CD4-positive, alpha-beta T cell (primary cell): ENCODE measurements at regions not wholly inside any gene's neighbourhood (a gene's known extent, or its start where the extent isn't known, plus 50 kb on each side); places are given as distances from the start of the nearest gene placed in this dataset.

ENCODE experiments used
- ATAC-seq: fragments of 200-7000 bp; cut with Tn5 transposase; one replicate; pipeline ENCODE4 v1.10.0; 2022; ENCODE audit warnings: mild to moderate bottlenecking; ENCODE audit not compliant: poor library complexity
- CTCF ChIA-PET: fragments of 350-600 bp; sonication (Branson Sonifier 250); formaldehyde crosslinking; loops from one replicate; lab custom pipeline; 2021; ENCODE audit warnings: antibody characterized with exemption, inconsistent platforms; lab: Charles Lee
- POLR2A ChIA-PET: fragments of 350-600 bp; sonication (Branson Sonifier 250); formaldehyde crosslinking; loops from one replicate; lab custom pipeline; 2021; ENCODE audit warnings: antibody characterized with exemption, inconsistent platforms; lab: Charles Lee
- DNase-seq, 14 experiments: peaks; one replicate each; pipeline ENCODE4 v3.0.0-alpha.2; 2013 to 2020; ENCODE audit warnings: mixed read lengths in 2 of 14
- H3K27ac ChIP-seq, 2 donors: one replicate each; pipeline versions ENCODE4 v1.5.1 to v1.7.0; 2013; ENCODE audit warnings: low read length in 2 of 2, low read depth in 1 of 2, mild to moderate bottlenecking in 1 of 2
- H3K27me3 ChIP-seq, 2 experiments: 1 replicate in 1 of 2; 2 replicates in 1 of 2; pipeline versions ENCODE4 v1.6.1 to v1.7.0; 2013; ENCODE audit warnings: low read length in 2 of 2, control low read depth in 1 of 2, mild to moderate bottlenecking in 1 of 2, moderate library complexity in 1 of 2; ENCODE audit not compliant: insufficient read depth in 2 of 2, control insufficient read depth in 1 of 2
- H3K36me3 ChIP-seq: one replicate; pipeline ENCODE4 v1.6.1; 2013; ENCODE audit warnings: low read length, control low read depth; ENCODE audit not compliant: insufficient read depth
- H3K4me1 ChIP-seq: one replicate; pipeline ENCODE4 v1.6.1; 2013; ENCODE audit warnings: low read length, control low read depth; ENCODE audit not compliant: insufficient read depth
- H3K4me3 ChIP-seq: one replicate; pipeline ENCODE4 v1.5.1; 2013; ENCODE audit warnings: mild to moderate bottlenecking, low read length, moderate library complexity
- H3K9me3 ChIP-seq, 2 experiments: 1 replicate in 1 of 2; 2 replicates in 1 of 2; pipeline versions ENCODE4 v1.6.1 to v1.7.0; 2013; ENCODE audit warnings: low read length in 2 of 2, mild to moderate bottlenecking in 2 of 2, control low read depth in 1 of 2, moderate library complexity in 1 of 2; ENCODE audit not compliant: control insufficient read depth in 1 of 2, insufficient read depth in 1 of 2
- H3K27ac Mint-ChIP-seq: one replicate; pipeline ENCODE4 v1.8.0; 2020; ENCODE audit warnings: mixed read lengths
- H3K27me3 Mint-ChIP-seq: one replicate; pipeline ENCODE4 v1.8.0; 2021; ENCODE audit warnings: mixed read lengths
- H3K36me3 Mint-ChIP-seq: one replicate; pipeline ENCODE4 v1.8.0; 2021; ENCODE audit warnings: low read depth, mixed read lengths
- H3K4me1 Mint-ChIP-seq: one replicate; pipeline ENCODE4 v1.8.0; 2021; ENCODE audit warnings: low read depth, mixed read lengths
- H3K4me3 Mint-ChIP-seq: one replicate; pipeline ENCODE4 v1.8.0; 2020; ENCODE audit warnings: mild to moderate bottlenecking, mixed read lengths
- H3K9me3 Mint-ChIP-seq: one replicate; pipeline ENCODE4 v1.8.0; 2020; ENCODE audit warnings: mixed read lengths
- intact Hi-C, 2 experiments: fragments of 100-400 bp; cut with DNase I in 1 of 2; cut with micrococcal nuclease in 1 of 2; formaldehyde crosslinking; loops; one replicate each; pipeline versions ENCODE4 v1.15.1 to v1.9.0; 2023 to 2025; cut with DNase I, micrococcal nuclease
- TF ChIP-seq, protein P1 (sequence below): fragments of 200-600 bp; IDR thresholded peaks from one replicate; pipeline ENCODE4 v1.8.0; 2022; ENCODE audit warnings: antibody characterized with exemption, mild to moderate bottlenecking

DNA sequence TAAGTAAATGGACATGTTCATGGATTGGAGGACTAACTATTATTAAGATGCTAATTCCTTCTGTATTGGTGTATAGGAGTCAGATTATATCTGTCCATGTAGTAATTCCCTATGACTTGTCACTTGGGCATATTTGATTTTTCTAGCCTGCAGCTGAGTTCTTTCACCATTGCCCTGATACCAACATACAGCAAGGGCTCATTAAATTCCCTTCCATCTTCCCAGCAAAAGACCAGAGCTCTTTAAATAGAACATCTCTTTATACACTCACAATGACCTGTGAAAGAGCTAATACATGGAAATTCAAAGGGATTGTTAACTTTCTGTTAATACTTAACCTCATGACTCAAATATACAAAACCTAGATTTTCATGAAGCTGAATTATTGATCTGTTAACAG lies 492.3 kb upstream of the VRK2 start:
- H3K27me3 Mint-ChIP-seq = no peaks in the 10 kb centered on the region
- Histone ChIP-seq H3K4me1 (no peaks in the 10 kb centered on the region), H3K4me3 (no peak overlapping the region), H3K27ac (no peak overlapping the region), H3K9me3 (peaks cover 0 to 4% of the 10 kb centered on the region in 2 experiments), H3K27me3 (no peaks in the 10 kb centered on the region), H3K36me3 (no peaks in the 10 kb centered on the region)
- intact Hi-C loops = no loop called here
- TF ChIP-seq, protein P1, sequence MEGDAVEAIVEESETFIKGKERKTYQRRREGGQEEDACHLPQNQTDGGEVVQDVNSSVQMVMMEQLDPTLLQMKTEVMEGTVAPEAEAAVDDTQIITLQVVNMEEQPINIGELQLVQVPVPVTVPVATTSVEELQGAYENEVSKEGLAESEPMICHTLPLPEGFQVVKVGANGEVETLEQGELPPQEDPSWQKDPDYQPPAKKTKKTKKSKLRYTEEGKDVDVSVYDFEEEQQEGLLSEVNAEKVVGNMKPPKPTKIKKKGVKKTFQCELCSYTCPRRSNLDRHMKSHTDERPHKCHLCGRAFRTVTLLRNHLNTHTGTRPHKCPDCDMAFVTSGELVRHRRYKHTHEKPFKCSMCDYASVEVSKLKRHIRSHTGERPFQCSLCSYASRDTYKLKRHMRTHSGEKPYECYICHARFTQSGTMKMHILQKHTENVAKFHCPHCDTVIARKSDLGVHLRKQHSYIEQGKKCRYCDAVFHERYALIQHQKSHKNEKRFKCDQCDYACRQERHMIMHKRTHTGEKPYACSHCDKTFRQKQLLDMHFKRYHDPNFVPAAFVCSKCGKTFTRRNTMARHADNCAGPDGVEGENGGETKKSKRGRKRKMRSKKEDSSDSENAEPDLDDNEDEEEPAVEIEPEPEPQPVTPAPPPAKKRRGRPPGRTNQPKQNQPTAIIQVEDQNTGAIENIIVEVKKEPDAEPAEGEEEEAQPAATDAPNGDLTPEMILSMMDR = no peak
- H3K36me3 Mint-ChIP-seq = no peaks in the 10 kb centered on the region
- peaks cover 7% of the 10 kb centered on the region for H3K9me3 Mint-ChIP-seq
- POLR2A ChIA-PET = no interaction called here
- CTCF ChIA-PET = no interaction called here
- ATAC-seq = no peak
- no peak overlapping the region for H3K27ac Mint-ChIP-seq
- DNase-seq = no peak
- H3K4me1 Mint-ChIP-seq = peaks cover 7% of the 10 kb centered on the region
- H3K4me3 Mint-ChIP-seq = no peak overlapping the region

DNA sequence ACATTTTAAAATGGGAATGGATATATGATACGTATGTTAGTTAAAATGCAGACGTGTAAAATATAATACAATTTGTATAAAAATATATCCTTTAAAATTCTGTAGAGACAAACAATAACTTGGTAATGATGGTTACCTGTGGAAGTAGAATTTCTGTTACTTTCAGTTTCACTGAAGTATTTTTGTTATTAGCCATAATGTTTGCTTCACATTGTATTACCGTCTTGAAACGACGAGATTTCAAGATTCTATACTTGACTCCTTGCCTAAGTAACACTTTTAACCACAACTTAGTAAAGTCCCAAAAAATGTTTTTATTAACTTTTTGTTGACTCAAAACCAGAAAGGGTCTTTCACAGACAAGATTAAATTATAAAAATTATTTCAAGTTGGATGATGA lies 488.3 kb upstream of the VRK2 start:
- Mint-ChIP-seq H3K4me3 (no peak overlapping the region), H3K36me3 (no peaks in the 10 kb centered on the region), H3K27me3 (no peaks in the 10 kb centered on the region), H3K4me1 (no peaks in the 10 kb centered on the region), H3K27ac (no peak overlapping the region), H3K9me3 (peaks cover 7% of the 10 kb centered on the region)
- Histone ChIP-seq H3K9me3 (peaks cover 0 to 2% of the 10 kb centered on the region in 2 experiments), H3K4me3 (no peak overlapping the region), H3K36me3 (no peaks in the 10 kb centered on the region), H3K4me1 (no peaks in the 10 kb centered on the region), H3K27me3 (no peaks in the 10 kb centered on the region), H3K27ac (no peak overlapping the region)
- TF ChIP-seq, protein P1 = no peak
- intact Hi-C loops = no loop called here
- ATAC-seq (no peak), DNase-seq (no peak)
- ChIA-PET CTCF (no interaction called here), POLR2A (no interaction called here)

DNA sequence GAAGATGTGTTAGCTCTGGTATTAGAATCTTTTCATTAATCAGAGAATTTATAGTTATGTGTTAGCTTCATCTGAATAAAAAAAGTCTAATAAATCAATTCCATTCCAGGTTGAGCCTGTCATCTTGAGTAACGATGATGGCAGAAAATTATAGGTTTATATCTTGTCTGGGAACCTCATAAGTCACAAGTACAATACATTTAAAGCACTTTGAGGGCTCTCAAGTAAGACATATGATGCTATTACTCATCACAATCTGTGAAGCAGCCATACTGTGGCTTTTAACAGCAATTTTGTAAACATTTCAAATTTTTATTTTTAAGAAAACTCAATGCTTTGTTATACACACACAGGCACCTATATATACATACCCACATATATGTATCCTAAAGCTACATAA lies 484.1 kb upstream of the VRK2 start:
- DNase-seq (no peak), ATAC-seq (no peak)
- CTCF ChIA-PET = no interaction called here
- intact Hi-C loops = no loop called here
- Mint-ChIP-seq H3K27ac (no peak overlapping the region), H3K4me3 (no peak overlapping the region), H3K36me3 (no peaks in the 10 kb centered on the region), H3K27me3 (no peaks in the 10 kb centered on the region), H3K9me3 (no peaks in the 10 kb centered on the region), H3K4me1 (no peaks in the 10 kb centered on the region)
- Histone ChIP-seq H3K4me3 (no peak overlapping the region), H3K27ac (no peak overlapping the region), H3K4me1 (no peaks in the 10 kb centered on the region), H3K36me3 (no peaks in the 10 kb centered on the region), H3K9me3 (no peaks in the 10 kb centered on the region), H3K27me3 (no peaks in the 10 kb centered on the region)
- TF ChIP-seq, protein P1 = no peak
- POLR2A ChIA-PET = no interaction called here
